B cell (primary cell): ENCODE measurements at regions not wholly inside any gene's neighbourhood (a gene's known extent, or its start where the extent isn't known, plus 50 kb on each side); places are given as distances from the start of the nearest gene placed in this dataset.

Source experiments
- ATAC-seq: fragments of 200-7000 bp; cut with Tn5 transposase; one replicate; pipeline ENCODE4 v1.10.0; 2021; ENCODE audit warnings: low read depth, mild to moderate bottlenecking, moderate number of reproducible peaks, moderate library complexity
- CTCF ChIA-PET: fragments of 350-600 bp; sonication (Branson Sonifier 250); formaldehyde crosslinking; loops from one replicate; lab custom pipeline; 2021; ENCODE audit warnings: antibody characterized with exemption, inconsistent platforms; lab: Charles Lee
- POLR2A ChIA-PET: fragments of 350-600 bp; sonication (Branson Sonifier 250); formaldehyde crosslinking; loops from one replicate; lab custom pipeline; 2021; ENCODE audit warnings: antibody characterized with exemption; lab: Charles Lee
- DNase-seq: peaks from one replicate; pipeline ENCODE4 v3.0.0; 2013
- H2AFZ ChIP-seq: 2 replicates; pipeline ENCODE4 v1.6.1; 2012; ENCODE audit warnings: mild to moderate bottlenecking, low read depth, low read length; ENCODE audit not compliant: insufficient read depth, poor library complexity, severe bottlenecking
- H3K27ac ChIP-seq, 2 donors: 1 replicate in 1 of 2; 2 replicates in 1 of 2; pipeline ENCODE4 v1.5.1; 2012 to 2013; ENCODE audit warnings: low read length in 2 of 2, mild to moderate bottlenecking in 2 of 2, moderate library complexity in 1 of 2
- H3K27me3 ChIP-seq, 4 experiments: fragments of 200-600 bp in 1 of 4; sonication (generic) in 1 of 4; replicated peaks in 1 of 4; 1 replicate in 2 of 4; 2 replicates in 2 of 4; pipeline versions ENCODE4 v1.6.1 to v1.7.0; 2013 to 2016; ENCODE audit warnings: low read length in 3 of 4, mild to moderate bottlenecking in 2 of 4, mixed read lengths in 1 of 4, moderate library complexity in 1 of 4; ENCODE audit not compliant: insufficient read depth in 4 of 4, control insufficient read depth in 3 of 4; ENCODE audit errors: control extremely low read depth in 1 of 4
- H3K36me3 ChIP-seq, 2 experiments: replicated peaks in 1 of 2; 1 replicate in 1 of 2; 2 replicates in 1 of 2; pipeline versions ENCODE4 v1.6.1 to v1.7.1; 2013; ENCODE audit warnings: low read length in 1 of 2; ENCODE audit not compliant: insufficient read depth in 2 of 2, control insufficient read depth in 1 of 2; ENCODE audit errors: control extremely low read depth in 1 of 2, extremely low read depth in 1 of 2
- H3K4me1 ChIP-seq, 2 donors: fragments of 200-600 bp in 1 of 2; sonication (generic) in 1 of 2; 1 replicate in 1 of 2; 2 replicates in 1 of 2; pipeline versions ENCODE4 v1.5.1 to v1.6.1; 2013 to 2017; ENCODE audit warnings: low read length in 2 of 2; ENCODE audit not compliant: control insufficient read depth in 2 of 2, insufficient read depth in 2 of 2
- H3K4me2 ChIP-seq: replicated peaks from 2 replicates; pipeline ENCODE3; 2012; ENCODE audit warnings: mild to moderate bottlenecking, low read depth, low read length; ENCODE audit not compliant: poor library complexity, severe bottlenecking
- H3K4me3 ChIP-seq, 5 experiments: fragments of 200-600 bp in 1 of 5; sonication (generic) in 1 of 5; 1 replicate in 3 of 5; 2 replicates in 2 of 5; pipeline versions ENCODE4 v1.5.1 to v1.7.0; 2011 to 2016; ENCODE audit warnings: low read length in 4 of 5, mild to moderate bottlenecking in 4 of 5, low read depth in 2 of 5, control low read depth in 1 of 5, moderate library complexity in 1 of 5; ENCODE audit not compliant: insufficient read depth in 1 of 5; ENCODE audit errors: control extremely low read depth in 1 of 5, extremely low read depth in 1 of 5
- H3K79me2 ChIP-seq: fragments of 200-600 bp; sonication (generic); one replicate; pipeline ENCODE4 v1.6.0; 2016; ENCODE audit warnings: low read length; ENCODE audit not compliant: control insufficient read depth, insufficient read depth
- H3K9ac ChIP-seq: fragments of 200-600 bp; sonication (generic); 2 replicates; pipeline ENCODE4 v1.6.1; 2017; ENCODE audit warnings: mild to moderate bottlenecking, low read length, moderate library complexity
- H3K9me3 ChIP-seq, 3 donors: one replicate each; pipeline versions ENCODE4 v1.6.1 to v1.7.1; 2013; ENCODE audit warnings: low read length in 2 of 3; ENCODE audit not compliant: control insufficient read depth in 2 of 3, insufficient read depth in 1 of 3; ENCODE audit errors: control extremely low read depth in 1 of 3
- H4K20me1 ChIP-seq: 2 replicates; pipeline ENCODE4 v1.6.0; 2012; ENCODE audit warnings: mild to moderate bottlenecking, low read length; ENCODE audit not compliant: insufficient read depth, control insufficient read depth, poor library complexity, severe bottlenecking
- H3K27ac Mint-ChIP-seq: one replicate; pipeline ENCODE4 v1.8.0; 2021; ENCODE audit warnings: mixed read lengths
- H3K27me3 Mint-ChIP-seq: one replicate; pipeline ENCODE4 v1.8.0; 2021; ENCODE audit warnings: mixed read lengths
- H3K4me1 Mint-ChIP-seq: one replicate; pipeline ENCODE4 v1.8.0; 2021; ENCODE audit warnings: mixed read lengths
- H3K4me3 Mint-ChIP-seq: one replicate; pipeline ENCODE4 v1.8.0; 2021; ENCODE audit warnings: mixed read lengths
- H3K9me3 Mint-ChIP-seq: one replicate; pipeline ENCODE4 v1.8.0; 2022; ENCODE audit warnings: mixed read lengths; ENCODE audit not compliant: insufficient read depth
- CTCF ChIP-seq: fragments of 200-600 bp; IDR thresholded peaks from one replicate; pipeline ENCODE4 v1.8.0; 2022; ENCODE audit warnings: antibody characterized with exemption, mild to moderate bottlenecking
- EZH2 ChIP-seq: IDR thresholded peaks from 2 replicates; pipeline ENCODE4 v1.6.1; 2012; ENCODE audit warnings: borderline replicate concordance, low read depth, mild to moderate bottlenecking, moderate library complexity, low read length; ENCODE audit not compliant: insufficient read depth, poor library complexity, severe bottlenecking
- WGBS: methylation state at CpG from one replicate; pipeline ENCODE4 v1.1.5; 2013; ENCODE audit warnings: missing lambda C conversion rate; ENCODE audit not compliant: insufficient coverage; 5-methylcytosine and 5-hydroxymethylcytosine counted together
- intact Hi-C: fragments of 100-400 bp; cut with micrococcal nuclease; formaldehyde crosslinking; loops from one replicate; pipeline ENCODE4 v1.10.0; 2022

GRCh38 chr2:226676618-226677017 lies 123.0 kb downstream of the IRS1 start:
- H3K9me3 ChIP-seq: no peaks in the 10 kb centered on the region
- H3K27me3 ChIP-seq: peaks cover 0 to 7% (median 6%) of the 10 kb centered on the region in 4 experiments
- no peaks in the 10 kb centered on the region for H3K79me2 ChIP-seq
- H2AFZ ChIP-seq: no peak overlapping the region
- CTCF ChIA-PET: no interaction called here
- H3K9ac ChIP-seq: no peak overlapping the region
- no peak for TF ChIP-seq EZH2
- no peak for TF ChIP-seq CTCF
- Mint-ChIP-seq H3K4me1 (no peaks in the 10 kb centered on the region), H3K27me3 (peaks cover 31% of the 10 kb centered on the region), H3K4me3 (no peak overlapping the region), H3K9me3 (no peaks in the 10 kb centered on the region), H3K27ac (no peak overlapping the region)
- no peak overlapping the region for H3K4me2 ChIP-seq
- no peak overlapping the region for H3K4me3 ChIP-seq
- WGBS: 60% methylated on average over 1 of the region's 1 CpG
- ATAC-seq (no peak), DNase-seq (no peak)
- H3K4me1 ChIP-seq: no peaks in the 10 kb centered on the region
- H4K20me1 ChIP-seq: no peaks in the 10 kb centered on the region
- H3K27ac ChIP-seq: no peak overlapping the region
- H3K36me3 ChIP-seq: no peaks in the 10 kb centered on the region
- intact Hi-C loops: no loop called here
- POLR2A ChIA-PET: no interaction called here

GRCh38 chr2:226674123-226674522 lies 125.5 kb downstream of the IRS1 start:
- TF ChIP-seq EZH2 (no peak), CTCF (no peak)
- Mint-ChIP-seq H3K27ac (no peak overlapping the region), H3K9me3 (no peaks in the 10 kb centered on the region), H3K4me3 (no peak overlapping the region), H3K4me1 (peaks cover 3% of the 10 kb centered on the region), H3K27me3 (peaks cover 37% of the 10 kb centered on the region)
- H3K27ac ChIP-seq: no peak overlapping the region
- POLR2A ChIA-PET: no interaction called here
- H3K4me2 ChIP-seq: no peak overlapping the region
- no peaks in the 10 kb centered on the region for H3K36me3 ChIP-seq
- no peak overlapping the region for H2AFZ ChIP-seq
- no peak overlapping the region for H3K9ac ChIP-seq
- H3K79me2 ChIP-seq: no peaks in the 10 kb centered on the region
- WGBS: no CpG with 5 or more reads among the region's 2 CpGs
- H3K27me3 ChIP-seq: peaks cover 0 to 7% (median 6%) of the 10 kb centered on the region in 4 experiments
- CTCF ChIA-PET: no interaction called here
- DNase-seq (no peak), ATAC-seq (no peak)
- intact Hi-C loops: no loop called here
- H4K20me1 ChIP-seq: no peaks in the 10 kb centered on the region
- H3K9me3 ChIP-seq: no peaks in the 10 kb centered on the region
- no peaks in the 10 kb centered on the region for H3K4me1 ChIP-seq
- H3K4me3 ChIP-seq: no peak overlapping the region
